OCI-LY3 (cell line): ENCODE measurements at regions not wholly inside any gene's neighbourhood (a gene's known extent, or its start where the extent isn't known, plus 50 kb on each side); places are given as distances from the start of the nearest gene placed in this dataset.

Source experiments
- H2AFZ ChIP-seq: fragments of 200-600, 300-600 bp; shearing (Covaris generic); 2 replicates; pipeline ENCODE4 v1.6.0; 2014; ENCODE audit warnings: antibody characterized with exemption, low read depth, low read length
- H3K27ac ChIP-seq: fragments of 200-600, 300-600 bp; sonication (generic); 2 replicates; pipeline ENCODE4 v1.5.1; 2014; ENCODE audit warnings: mild to moderate bottlenecking, low read length, moderate library complexity, mixed read lengths
- H3K27me3 ChIP-seq: fragments of 200-600, 300-600 bp; sonication (generic); 2 replicates; pipeline ENCODE4 v1.6.1; 2014; ENCODE audit warnings: low read depth, low read length, mixed read lengths
- H3K36me3 ChIP-seq: fragments of 200-600, 300-600 bp; sonication (generic); replicated peaks from 2 replicates; pipeline ENCODE3; 2014; ENCODE audit warnings: low read depth, low read length, mixed read lengths
- H3K4me1 ChIP-seq: fragments of 300-600, 200-600 bp; sonication (generic); 2 replicates; pipeline ENCODE4 v1.6.1; 2014; ENCODE audit warnings: low read length, mixed read lengths
- H3K4me2 ChIP-seq: fragments of 200-600, 300-600 bp; sonication (generic); 2 replicates; pipeline ENCODE4 v1.6.1; 2014; ENCODE audit warnings: low read length, mixed read lengths
- H3K4me3 ChIP-seq: fragments of 300-600, 200-600 bp; sonication (generic); 2 replicates; pipeline ENCODE4 v1.5.1; 2014; ENCODE audit warnings: antibody characterized with exemption, mild to moderate bottlenecking, low read length, moderate library complexity
- H3K79me2 ChIP-seq: fragments of 300-600, 200-600 bp; shearing (Covaris generic); 2 replicates; pipeline ENCODE4 v1.6.1; 2014; ENCODE audit warnings: mild to moderate bottlenecking, low read length, mixed read lengths
- H3K9ac ChIP-seq: fragments of 300-600, 200-600 bp; shearing (Covaris generic); 2 replicates; pipeline ENCODE4 v1.6.0; 2014; ENCODE audit warnings: mild to moderate bottlenecking, low read length, moderate library complexity
- H3K9me3 ChIP-seq: fragments of 200-600, 300-600 bp; shearing (Covaris generic); 2 replicates; pipeline ENCODE4 v1.6.1; 2014; ENCODE audit warnings: low read length, mixed read lengths; ENCODE audit not compliant: insufficient read depth
- H4K20me1 ChIP-seq: fragments of 200-600, 300-600 bp; sonication (generic); 2 replicates; pipeline ENCODE4 v1.6.1; 2016; ENCODE audit warnings: low read length, mixed read lengths; ENCODE audit not compliant: insufficient read depth
- CTCF ChIP-seq: fragments of 200-600, 300-600 bp; sonication (generic); IDR thresholded peaks from 2 replicates; pipeline ENCODE4 v1.5.1; 2014; ENCODE audit warnings: antibody characterized with exemption, low read length, low read depth
- EZH2phosphoT487 ChIP-seq: fragments of 200-600 bp; shearing (Covaris generic); IDR thresholded peaks from 2 replicates; pipeline ENCODE4 v1.6.1; 2018; ENCODE audit warnings: antibody characterized with exemption, mixed run types, low read depth

DNA sequence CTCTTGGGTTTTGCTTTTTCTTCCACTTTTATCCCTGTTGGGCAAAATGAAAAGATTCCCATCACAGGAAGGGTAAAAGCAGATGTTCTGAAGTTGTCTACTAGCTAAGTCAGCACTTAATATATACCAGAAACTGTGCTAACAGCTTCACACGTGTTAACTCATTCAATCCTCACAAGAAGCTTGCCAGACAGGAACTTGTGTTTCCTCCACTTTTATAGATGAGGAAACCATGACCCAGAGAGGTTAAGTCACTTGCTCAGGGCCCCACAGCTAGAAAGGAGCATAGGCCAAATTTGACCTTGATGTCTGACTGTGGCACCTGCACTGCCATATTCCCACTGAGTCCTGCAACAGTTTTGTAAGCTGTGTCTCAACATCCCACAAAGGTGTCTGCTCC, 76.8 kb upstream of the EPC2 start:
- no peaks in the 10 kb centered on the region for H3K4me1 ChIP-seq
- no peak overlapping the region for H3K4me2 ChIP-seq
- H3K9ac ChIP-seq: no peak overlapping the region
- TF ChIP-seq CTCF (no peak), EZH2phosphoT487 (no peak)
- H3K27me3 ChIP-seq: peaks cover 10% of the 10 kb centered on the region
- no peak overlapping the region for H3K4me3 ChIP-seq
- H3K9me3 ChIP-seq: no peaks in the 10 kb centered on the region
- no peak overlapping the region for H2AFZ ChIP-seq
- no peaks in the 10 kb centered on the region for H3K36me3 ChIP-seq
- no peak overlapping the region for H3K27ac ChIP-seq
- H3K79me2 ChIP-seq: no peaks in the 10 kb centered on the region
- H4K20me1 ChIP-seq: no peaks in the 10 kb centered on the region

- H3K4me2 ChIP-seq: no peak overlapping the region
- no peaks in the 10 kb centered on the region for H3K36me3 ChIP-seq
- H3K79me2 ChIP-seq: no peaks in the 10 kb centered on the region
- no peak overlapping the region for H2AFZ ChIP-seq
- H3K9ac ChIP-seq: no peak overlapping the region
- H3K4me1 ChIP-seq: no peaks in the 10 kb centered on the region
- no peak overlapping the region for H3K4me3 ChIP-seq
- H3K9me3 ChIP-seq: no peaks in the 10 kb centered on the region
- peaks cover 10% of the 10 kb centered on the region for H3K27me3 ChIP-seq
- no peaks in the 10 kb centered on the region for H4K20me1 ChIP-seq
- H3K27ac ChIP-seq: no peak overlapping the region
- TF ChIP-seq EZH2phosphoT487: no peak
- no peak for TF ChIP-seq CTCF
Measured at GRCh38 chr2:148568597-148568996, 76.0 kb upstream of the EPC2 start.

GRCh38 chr2:148569221-148569620, 75.3 kb upstream of the EPC2 start:
- Histone ChIP-seq H3K27me3 (peaks cover 10% of the 10 kb centered on the region), H3K9me3 (no peaks in the 10 kb centered on the region), H3K79me2 (no peaks in the 10 kb centered on the region), H3K9ac (no peak overlapping the region), H4K20me1 (no peaks in the 10 kb centered on the region), H3K27ac (no peak overlapping the region), H3K4me1 (no peaks in the 10 kb centered on the region), H3K4me2 (no peak overlapping the region), H3K36me3 (no peaks in the 10 kb centered on the region), H2AFZ (no peak overlapping the region), H3K4me3 (no peak overlapping the region)
- TF ChIP-seq EZH2phosphoT487 (no peak), CTCF (no peak)

DNA sequence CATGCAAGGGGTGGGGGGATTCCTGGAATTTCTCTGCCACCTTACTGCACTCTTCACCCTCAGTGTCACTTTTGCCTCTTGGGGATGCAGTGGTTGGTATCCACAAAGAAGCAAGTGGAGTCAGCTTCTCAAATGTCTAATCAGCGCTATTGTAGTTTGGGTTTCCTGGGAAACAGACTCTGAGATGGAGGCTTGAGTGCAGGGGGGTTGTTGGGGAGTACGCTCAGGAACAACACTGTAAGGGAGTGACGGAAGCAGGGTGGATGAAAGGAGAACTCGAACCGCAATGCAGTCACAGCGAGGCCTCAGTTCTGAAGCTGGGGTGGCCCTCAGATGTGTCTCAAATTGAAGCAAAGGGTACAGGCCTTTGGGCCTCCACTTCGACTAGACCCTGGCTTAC, 73.6 kb upstream of the EPC2 start:
- Histone ChIP-seq H2AFZ (no peak overlapping the region), H3K27ac (no peak overlapping the region), H3K36me3 (no peaks in the 10 kb centered on the region), H3K9me3 (no peaks in the 10 kb centered on the region), H3K4me2 (no peak overlapping the region), H3K27me3 (peaks cover 7% of the 10 kb centered on the region), H3K79me2 (no peaks in the 10 kb centered on the region), H3K4me1 (no peaks in the 10 kb centered on the region), H3K9ac (no peak overlapping the region), H3K4me3 (no peak overlapping the region), H4K20me1 (no peaks in the 10 kb centered on the region)
- TF ChIP-seq CTCF (no peak), EZH2phosphoT487 (no peak)
